Mucosa of descending colon (tissue), 3 donors: ENCODE measurements at regions not wholly inside any gene's neighbourhood (a gene's known extent, or its start where the extent isn't known, plus 50 kb on each side); places are given as distances from the start of the nearest gene placed in this dataset.

ENCODE experiments used
- ATAC-seq: fragments of 200-7000 bp; cut with Tn5 transposase; one replicate; pipeline ENCODE4 v1.9.1; 2020; ENCODE audit warnings: mild to moderate bottlenecking, moderate library complexity
- DNase-seq, 3 donors: peaks; one replicate each; pipeline ENCODE4 v3.0.0-alpha.2; 2020
- H3K36me3 ChIP-seq: fragments of 200-600 bp; one replicate; pipeline ENCODE4 v1.8.0; 2021; ENCODE audit warnings: low read depth, mild to moderate bottlenecking
- H3K4me1 ChIP-seq: fragments of 200-600 bp; one replicate; pipeline ENCODE4 v1.8.0; 2021; ENCODE audit warnings: low read depth, mild to moderate bottlenecking
- H3K4me3 ChIP-seq: fragments of 200-600 bp; one replicate; pipeline ENCODE4 v1.8.0; 2021; ENCODE audit warnings: mild to moderate bottlenecking
- H3K9me3 ChIP-seq: fragments of 200-600 bp; one replicate; pipeline ENCODE4 v1.8.0; 2021; ENCODE audit warnings: mild to moderate bottlenecking
- CTCF ChIP-seq: fragments of 200-600 bp; IDR thresholded peaks from one replicate; pipeline ENCODE4 v1.8.0; 2022; ENCODE audit warnings: antibody characterized with exemption, mild to moderate bottlenecking
- intact Hi-C, 2 donors: fragments of 100-400 bp; cut with DNase I in 1 of 2; cut with micrococcal nuclease in 1 of 2; formaldehyde crosslinking; loops; one replicate each; pipeline versions ENCODE4 v1.11.0 to v1.11.1; 2022; cut with DNase I, micrococcal nuclease
- donor health status: DM: no; HTN: no; CAD: no; lungs with moderate emphysema.
- donor health status: DM: no; HTN: no; CAD: no.
- donor health status: DM: no; HTN: yes; CAD: no.

- no peaks in the 10 kb centered on the region for H3K9me3 ChIP-seq
- H3K36me3 ChIP-seq: no peaks in the 10 kb centered on the region
- ATAC-seq: peak; percentile 17
- H3K4me1 ChIP-seq: no peaks in the 10 kb centered on the region
- no peak for DNase-seq
- intact Hi-C loops: loop anchor here in 1 of 2 donors (10.0 kb wide), 1 partner anchor 983 kb away; no protein-coding TSS in a partner anchor
- no peak overlapping the region for H3K4me3 ChIP-seq
- TF ChIP-seq CTCF: no peak
Observed at GRCh38 chr10:78212060-78212785, 178.6 kb downstream of the RPS24 start.

- no peak for ATAC-seq
- Histone ChIP-seq H3K36me3 (no peaks in the 10 kb centered on the region), H3K9me3 (no peaks in the 10 kb centered on the region), H3K4me3 (no peak overlapping the region), H3K4me1 (no peaks in the 10 kb centered on the region)
- intact Hi-C loops: loop anchor here in 1 of 2 donors (10.0 kb wide), 1 partner anchor 982 kb away; no protein-coding TSS in a partner anchor
- no peak for DNase-seq
- no peak for TF ChIP-seq CTCF
Observed at GRCh38 chr10:78212786-78213175, 179.1 kb downstream of the RPS24 start.

GRCh38 chr10:78214955-78215354, 181.3 kb downstream of the RPS24 start:
- Histone ChIP-seq H3K4me1 (no peaks in the 10 kb centered on the region), H3K36me3 (no peaks in the 10 kb centered on the region), H3K9me3 (no peaks in the 10 kb centered on the region), H3K4me3 (no peak overlapping the region)
- intact Hi-C loops: loop anchor here in 1 of 2 donors (10.0 kb wide), 1 partner anchor 980 kb away; no protein-coding TSS in a partner anchor
- ATAC-seq (no peak), DNase-seq (no peak)
- TF ChIP-seq CTCF: no peak

GRCh38 chr10:78215645-78216044, 182.0 kb downstream of the RPS24 start:
- Histone ChIP-seq H3K4me1 (no peaks in the 10 kb centered on the region), H3K4me3 (no peak overlapping the region), H3K9me3 (no peaks in the 10 kb centered on the region), H3K36me3 (no peaks in the 10 kb centered on the region)
- TF ChIP-seq CTCF: no peak
- ATAC-seq: peak; percentile 36
- intact Hi-C loops: loop anchor here in 1 of 2 donors (10.0 kb wide), 1 partner anchor 979 kb away; no protein-coding TSS in a partner anchor
- DNase-seq: peak; percentile 52 to 63 (median 54)

- H3K4me1 ChIP-seq: no peaks in the 10 kb centered on the region
- H3K36me3 ChIP-seq: no peaks in the 10 kb centered on the region
- no peak for TF ChIP-seq CTCF
- intact Hi-C loops: loop anchor here in 1 of 2 donors (10.0 kb wide), 1 partner anchor 977 kb away; no protein-coding TSS in a partner anchor
- H3K9me3 ChIP-seq: no peaks in the 10 kb centered on the region
- ATAC-seq: no peak
- no peak overlapping the region for H3K4me3 ChIP-seq
- DNase-seq: no peak
Observed at GRCh38 chr10:78217336-78217735, 183.7 kb downstream of the RPS24 start.
